A673 (cell line): ENCODE measurements at regions not wholly inside any gene's neighbourhood (a gene's known extent, or its start where the extent isn't known, plus 50 kb on each side); places are given as distances from the start of the nearest gene placed in this dataset.
A peak's percentile ranks its signal among the peaks of the same experiment; 100 is the strongest.

Experiments
- BruUV-seq: library from RNA; stranded (reverse); fragments of 400-500 nt; replicated peaks from 2 replicates; lab custom pipeline; 2021; lab: Mats Ljungman, UMichigan
- CTCF ChIA-PET: fragments of 300-600 bp; sonication (Branson Sonifier 250); formaldehyde crosslinking; loops from one replicate; lab custom pipeline; 2022; ENCODE audit warnings: antibody characterized with exemption; lab: Charles Lee
- POLR2A ChIA-PET: fragments of 300-600 bp; sonication (Branson Sonifier 250); formaldehyde crosslinking; loops from one replicate; lab custom pipeline; 2022; ENCODE audit warnings: antibody characterized with exemption; ENCODE audit not compliant: low non-redundant PET; lab: Charles Lee
- DNase-seq: peaks from one replicate; pipeline ENCODE4 v3.0.0-alpha.2; 2015; ENCODE audit warnings: low spot score
- H3K27ac ChIP-seq: fragments of 200-600 bp; sonication (generic); 2 replicates; pipeline ENCODE4 v1.5.1; 2016; ENCODE audit warnings: mixed run types, low read depth, mild to moderate bottlenecking, mixed read lengths, antibody characterized with exemption, low read length; ENCODE audit not compliant: poor library complexity, severe bottlenecking
- H3K27me3 ChIP-seq: fragments of 200-600 bp; sonication (generic); replicated peaks from 2 replicates; pipeline ENCODE4 v1.6.1; 2017; ENCODE audit warnings: mixed run types, low read depth, mild to moderate bottlenecking, mixed read lengths, antibody characterized with exemption, low read length; ENCODE audit not compliant: insufficient read depth, poor library complexity
- H3K36me3 ChIP-seq: fragments of 200-600 bp; sonication (generic); 2 replicates; pipeline ENCODE4 v1.6.1; 2016; ENCODE audit warnings: mixed run types, mild to moderate bottlenecking, mixed read lengths, antibody characterized with exemption, low read length; ENCODE audit not compliant: insufficient read depth, poor library complexity, severe bottlenecking
- H3K4me1 ChIP-seq: fragments of 200-600 bp; sonication (generic); 2 replicates; pipeline ENCODE4 v1.6.1; 2017; ENCODE audit warnings: mixed run types, mild to moderate bottlenecking, mixed read lengths, antibody characterized with exemption, low read length; ENCODE audit not compliant: insufficient read depth, poor library complexity, severe bottlenecking
- H3K4me3 ChIP-seq: fragments of 200-600 bp; sonication (generic); 2 replicates; pipeline ENCODE4 v1.5.1; 2016; ENCODE audit warnings: low read depth, mixed run types, mild to moderate bottlenecking, mixed read lengths, low read length; ENCODE audit not compliant: poor library complexity, severe bottlenecking
- H3K9me3 ChIP-seq: fragments of 200-600 bp; sonication (generic); 2 replicates; pipeline ENCODE4 v1.6.1; 2016; ENCODE audit warnings: mixed run types, low read depth, mild to moderate bottlenecking, mixed read lengths, antibody characterized with exemption, low read length; ENCODE audit not compliant: poor library complexity, severe bottlenecking
- EZH2 ChIP-seq: fragments of 200-600 bp; sonication (generic); IDR thresholded peaks from 2 replicates; pipeline ENCODE4 v1.6.1; 2017; ENCODE audit warnings: borderline replicate concordance, low read depth, mild to moderate bottlenecking, mixed read lengths, antibody characterized with exemption, low read length; ENCODE audit not compliant: poor library complexity, severe bottlenecking
- intact Hi-C: fragments of 100-400 bp; cut with micrococcal nuclease; formaldehyde crosslinking; loops from one replicate; pipeline ENCODE4 v1.10.0; 2022; ENCODE audit not compliant: unreplicated experiment
- TF ChIP-seq, protein P1 (sequence below): fragments of 300-800, 200-600 bp; sonication (generic); conservative IDR thresholded peaks from 2 replicates; pipeline ENCODE4 v1.5.1; 2017; ENCODE audit warnings: low read depth, mild to moderate bottlenecking, antibody characterized with exemption, low read length, moderate library complexity, mixed read lengths

DNA sequence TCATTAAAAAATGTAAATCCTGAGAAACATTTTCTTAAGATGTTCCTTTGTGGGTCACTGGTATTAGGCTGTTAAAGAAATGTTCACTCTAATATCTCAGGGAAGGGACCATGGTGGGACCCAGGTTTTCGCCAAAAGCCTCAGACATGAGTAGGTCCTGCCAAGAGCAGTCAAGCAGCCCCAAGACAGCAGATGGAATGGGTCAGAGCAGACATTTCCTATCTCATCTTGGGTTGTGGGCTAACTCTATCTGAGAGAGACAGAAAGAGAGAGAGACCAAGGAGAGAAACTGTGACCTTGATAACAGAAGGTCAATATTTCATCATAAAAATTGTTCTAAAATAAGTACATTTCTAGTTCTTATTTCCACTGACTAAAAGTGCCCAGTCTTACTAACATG lies 661.7 kb downstream of the TSN start:
- Histone ChIP-seq H3K4me1 (peaks cover 25% of the 10 kb centered on the region), H3K27ac (no peak overlapping the region), H3K36me3 (no peaks in the 10 kb centered on the region), H3K9me3 (no peaks in the 10 kb centered on the region), H3K27me3 (no peaks in the 10 kb centered on the region), H3K4me3 (no peak overlapping the region)
- no TSS peak for BruUV-seq
- no peak for DNase-seq
- CTCF ChIA-PET = no interaction called here
- intact Hi-C loops = no loop called here
- TF ChIP-seq, protein P1, sequence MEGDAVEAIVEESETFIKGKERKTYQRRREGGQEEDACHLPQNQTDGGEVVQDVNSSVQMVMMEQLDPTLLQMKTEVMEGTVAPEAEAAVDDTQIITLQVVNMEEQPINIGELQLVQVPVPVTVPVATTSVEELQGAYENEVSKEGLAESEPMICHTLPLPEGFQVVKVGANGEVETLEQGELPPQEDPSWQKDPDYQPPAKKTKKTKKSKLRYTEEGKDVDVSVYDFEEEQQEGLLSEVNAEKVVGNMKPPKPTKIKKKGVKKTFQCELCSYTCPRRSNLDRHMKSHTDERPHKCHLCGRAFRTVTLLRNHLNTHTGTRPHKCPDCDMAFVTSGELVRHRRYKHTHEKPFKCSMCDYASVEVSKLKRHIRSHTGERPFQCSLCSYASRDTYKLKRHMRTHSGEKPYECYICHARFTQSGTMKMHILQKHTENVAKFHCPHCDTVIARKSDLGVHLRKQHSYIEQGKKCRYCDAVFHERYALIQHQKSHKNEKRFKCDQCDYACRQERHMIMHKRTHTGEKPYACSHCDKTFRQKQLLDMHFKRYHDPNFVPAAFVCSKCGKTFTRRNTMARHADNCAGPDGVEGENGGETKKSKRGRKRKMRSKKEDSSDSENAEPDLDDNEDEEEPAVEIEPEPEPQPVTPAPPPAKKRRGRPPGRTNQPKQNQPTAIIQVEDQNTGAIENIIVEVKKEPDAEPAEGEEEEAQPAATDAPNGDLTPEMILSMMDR = no peak
- TF ChIP-seq EZH2 = no peak
- POLR2A ChIA-PET = no interaction called here

DNA sequence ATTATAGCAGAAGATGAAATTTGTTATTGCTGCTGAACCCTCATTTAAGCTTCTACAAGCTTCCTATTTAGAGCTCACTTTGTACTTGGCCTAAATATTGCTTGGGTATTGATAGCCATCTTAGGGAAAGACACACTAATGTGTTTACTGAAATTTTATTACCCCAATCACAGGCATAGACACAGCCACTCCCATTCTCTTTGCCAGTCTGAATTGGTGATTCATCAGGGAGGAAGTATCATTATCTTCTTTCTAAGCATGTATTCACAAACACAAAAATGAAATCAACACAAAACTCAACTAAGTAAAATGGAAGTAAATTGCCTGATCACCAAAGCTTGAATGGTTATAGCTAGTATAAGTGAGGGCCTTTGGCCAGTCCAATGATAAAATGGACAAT lies 666.3 kb downstream of the TSN start:
- ChIA-PET POLR2A (no interaction called here), CTCF (no interaction called here)
- TF ChIP-seq, protein P1 = no peak
- TF ChIP-seq EZH2 = no peak
- peak overlapping the region; percentile 28 for H3K27ac ChIP-seq
- no peak overlapping the region for H3K4me3 ChIP-seq
- no peaks in the 10 kb centered on the region for H3K9me3 ChIP-seq
- H3K27me3 ChIP-seq = no peaks in the 10 kb centered on the region
- peak; percentile 43 for DNase-seq
- intact Hi-C loops = no loop called here
- peaks cover 27% of the 10 kb centered on the region for H3K4me1 ChIP-seq
- no peaks in the 10 kb centered on the region for H3K36me3 ChIP-seq
- BruUV-seq = no TSS peak

- H3K9me3 ChIP-seq = no peaks in the 10 kb centered on the region
- H3K27me3 ChIP-seq = no peaks in the 10 kb centered on the region
- H3K4me3 ChIP-seq = no peak overlapping the region
- peak overlapping the region; percentile 28 for H3K27ac ChIP-seq
- H3K36me3 ChIP-seq = no peaks in the 10 kb centered on the region
- POLR2A ChIA-PET = no interaction called here
- no peak for TF ChIP-seq EZH2
- TF ChIP-seq, protein P1 = no peak
- intact Hi-C loops = no loop called here
- BruUV-seq = no TSS peak
- H3K4me1 ChIP-seq = peaks cover 28% of the 10 kb centered on the region
- CTCF ChIA-PET = no interaction called here
- DNase-seq = peak; percentile 31
Observed at GRCh38 chr2:122422384-122422991, 667.0 kb downstream of the TSN start.
